Globus pallidus (tissue), 1 donor: ENCODE measurements at regions not wholly inside any gene's neighbourhood (a gene's known extent, or its start where the extent isn't known, plus 50 kb on each side); places are given as distances from the start of the nearest gene placed in this dataset.
"Not testable (repeated sequence)": the region's sequence is repeated elsewhere in the genome, so short reads cannot be mapped to it uniquely, and the experiment has no call there.

Experiments used
- DNase-seq: peaks from one replicate; pipeline ENCODE4 v3.0.0-alpha.2; 2015; ENCODE audit warnings: low spot score

DNA sequence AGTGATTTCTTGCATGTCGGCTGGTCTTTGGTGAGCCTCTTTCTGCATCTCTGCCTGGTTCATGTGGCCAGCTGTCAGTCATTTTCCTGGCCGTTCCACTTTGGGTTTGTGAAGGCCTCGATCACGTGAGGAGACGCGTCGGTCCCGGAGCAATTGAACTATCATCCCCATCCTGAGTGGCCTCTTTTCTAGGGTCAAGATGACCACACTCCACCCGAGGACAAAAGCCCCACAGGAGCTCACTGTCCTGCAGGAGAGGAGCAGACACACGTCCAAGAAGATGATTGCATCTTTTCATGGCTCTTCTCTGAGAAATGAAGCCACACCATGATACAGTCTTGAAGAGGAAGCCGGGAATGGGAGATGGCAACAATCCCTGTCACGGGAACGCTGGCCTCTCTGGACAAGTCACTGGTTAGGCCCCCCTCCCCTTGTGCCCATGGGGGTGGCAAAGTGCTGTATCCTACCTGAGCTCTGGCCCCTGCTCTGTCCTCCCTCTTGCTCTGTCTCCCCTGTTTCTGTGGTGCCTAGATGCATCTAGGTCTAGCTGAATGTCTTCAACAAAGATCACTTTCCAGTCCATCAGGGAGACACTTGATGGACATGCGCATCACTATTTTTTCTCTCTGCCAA is 291.4 kb upstream of the ZNF337 start:
- not testable (repeated sequence) for DNase-seq

GRCh38 chr20:25987073-25987927 is 290.6 kb upstream of the ZNF337 start:
- DNase-seq, result peak; percentile 29

DNA sequence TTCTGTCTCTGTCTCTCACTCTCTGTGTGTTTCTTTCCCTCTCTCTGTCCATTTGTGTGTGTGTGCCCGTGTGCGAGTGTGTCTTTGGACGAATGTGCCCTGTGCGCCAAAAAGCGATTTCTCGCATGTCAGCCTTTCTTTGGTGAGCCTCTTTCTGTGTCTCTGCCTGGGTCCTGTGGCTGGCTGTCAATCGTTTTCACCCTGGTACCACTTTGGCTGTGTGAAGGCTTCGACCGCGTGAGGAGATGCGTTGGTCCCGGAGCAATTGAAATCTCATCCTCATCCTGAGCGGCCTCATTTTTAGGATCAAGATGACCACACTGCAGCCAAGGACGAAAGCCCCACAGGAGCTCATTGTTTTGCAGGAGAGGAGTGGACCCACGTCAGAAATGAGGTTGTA is 288.9 kb upstream of the ZNF337 start:
- DNase-seq, result no peak

- no peak for DNase-seq
Observed at GRCh38 chr20:25984933-25985332, 288.3 kb upstream of the ZNF337 start.

DNA sequence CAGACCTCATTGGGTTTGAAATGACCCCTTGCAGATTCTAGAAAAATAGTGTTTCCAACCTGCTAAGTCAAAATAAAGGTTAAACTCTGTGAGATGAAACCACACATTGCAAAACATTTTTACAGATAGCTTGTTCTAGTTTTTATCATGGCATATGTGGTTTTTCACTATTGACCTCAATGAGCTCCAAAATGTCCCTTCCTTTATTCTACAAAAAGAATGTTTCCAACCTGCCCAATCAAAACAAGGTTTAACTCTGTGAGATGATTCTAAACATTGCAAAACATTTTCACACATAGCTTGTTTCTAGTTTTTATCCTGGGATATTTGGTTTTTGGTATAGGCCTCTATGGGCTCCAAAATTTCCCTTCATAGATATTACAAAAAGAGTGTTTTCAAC is 286.0 kb upstream of the ZNF337 start:
- not testable (repeated sequence) for DNase-seq

DNA sequence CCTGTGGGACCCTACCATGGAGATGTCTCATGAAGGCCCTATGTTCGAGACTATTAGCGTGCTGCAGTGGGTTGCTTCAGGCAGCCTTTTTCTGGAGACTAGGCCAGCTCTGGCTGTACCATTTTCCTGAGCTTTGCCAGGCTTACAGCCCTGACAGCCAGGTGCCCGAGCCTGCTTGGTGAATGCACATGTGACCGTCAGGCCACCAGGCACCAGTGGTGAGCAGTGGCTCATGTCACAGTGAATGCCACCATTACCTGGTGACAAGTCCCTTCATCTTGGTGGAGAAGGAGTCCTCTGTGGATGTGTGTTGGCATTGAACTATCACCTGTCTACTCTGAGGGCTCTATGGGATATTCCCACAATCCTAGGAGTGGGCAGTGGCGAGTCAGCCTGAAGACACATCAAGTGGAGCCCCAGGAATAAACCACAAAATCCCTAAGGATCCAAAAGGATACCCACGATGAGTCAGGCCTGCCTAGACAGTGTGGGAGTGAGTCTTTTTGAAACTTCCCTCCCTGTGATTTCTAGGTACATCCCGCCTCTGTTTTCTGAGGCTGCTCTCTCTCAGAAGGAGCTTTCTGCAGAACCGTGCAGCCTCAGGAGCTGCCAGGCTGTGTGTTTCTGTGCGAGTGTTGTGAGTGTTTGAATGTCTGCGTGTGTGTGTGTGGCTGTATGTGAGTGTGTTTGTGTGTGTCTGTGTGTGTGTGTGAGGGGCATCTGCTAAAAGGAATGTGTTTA is 282.0 kb upstream of the ZNF337 start:
- not testable (repeated sequence) for DNase-seq

DNA sequence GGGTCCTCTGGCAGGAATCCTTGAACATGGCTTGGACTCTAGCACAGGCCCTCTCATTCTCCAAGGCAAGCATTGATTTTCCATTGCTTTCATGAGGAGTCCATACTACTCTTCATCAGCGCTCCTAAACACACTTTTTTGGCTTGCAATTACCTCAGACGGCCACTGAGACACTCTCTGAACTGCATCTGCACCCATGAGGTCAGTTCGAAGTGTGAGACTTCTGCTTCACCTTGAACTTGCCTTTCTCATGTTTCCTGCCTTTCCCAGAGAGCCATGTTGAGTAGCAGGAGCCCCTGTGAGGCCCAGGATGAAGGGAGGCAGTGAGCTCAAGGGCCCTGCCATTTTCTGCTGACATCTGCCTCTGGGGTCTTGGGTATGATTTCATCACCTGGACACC is 279.2 kb upstream of the ZNF337 start:
- not testable (repeated sequence) for DNase-seq

DNA sequence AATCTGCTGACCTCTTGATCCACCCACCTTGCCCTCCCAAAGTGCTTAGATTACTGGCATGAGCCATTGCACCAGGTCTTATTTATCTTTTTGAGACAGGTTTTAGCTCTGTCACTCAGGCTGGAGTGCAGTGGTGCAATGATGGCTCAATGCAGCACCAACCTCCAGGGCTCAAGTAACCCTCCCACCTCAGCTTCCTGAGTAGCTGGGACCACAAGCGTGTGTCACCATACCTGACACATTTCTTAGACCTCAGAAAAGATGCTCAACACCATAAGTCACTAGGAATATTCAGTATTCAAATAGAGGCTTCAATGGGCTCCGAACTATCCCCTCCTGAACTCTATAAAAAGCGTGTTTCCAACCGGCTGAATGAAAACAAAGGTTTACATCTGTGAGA is 268.6 kb upstream of the ZNF337 start:
- not testable (repeated sequence) for DNase-seq

GRCh38 chr20:25953876-25954275 is 257.2 kb upstream of the ZNF337 start:
- DNase-seq, result not testable (repeated sequence)

GRCh38 chr20:25935230-25935629 is 238.6 kb upstream of the ZNF337 start:
- DNase-seq, result not testable (repeated sequence)

DNA sequence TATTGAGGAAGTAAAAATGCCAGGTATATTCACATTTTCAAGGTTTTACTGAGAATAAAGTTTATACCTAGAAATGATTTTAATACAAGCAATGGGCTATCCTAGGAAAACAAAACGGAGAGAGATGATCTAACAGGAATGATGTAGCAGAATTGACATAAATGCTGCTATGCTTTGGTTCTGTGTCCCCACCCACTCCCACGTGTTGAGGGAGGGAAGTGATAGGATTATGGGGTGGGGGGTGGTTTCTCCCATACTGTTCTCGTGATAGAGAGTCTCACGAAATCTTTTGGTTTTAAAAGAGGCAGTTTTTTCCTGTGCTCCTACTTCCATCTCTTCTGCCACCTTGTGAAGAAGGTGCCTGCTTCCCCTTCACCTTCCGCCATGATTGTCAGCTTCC is 236.2 kb upstream of the ZNF337 start:
- DNase-seq, result not testable (repeated sequence)

GRCh38 chr20:25932170-25932569 is 235.5 kb upstream of the ZNF337 start:
- DNase-seq, result not testable (repeated sequence)

DNA sequence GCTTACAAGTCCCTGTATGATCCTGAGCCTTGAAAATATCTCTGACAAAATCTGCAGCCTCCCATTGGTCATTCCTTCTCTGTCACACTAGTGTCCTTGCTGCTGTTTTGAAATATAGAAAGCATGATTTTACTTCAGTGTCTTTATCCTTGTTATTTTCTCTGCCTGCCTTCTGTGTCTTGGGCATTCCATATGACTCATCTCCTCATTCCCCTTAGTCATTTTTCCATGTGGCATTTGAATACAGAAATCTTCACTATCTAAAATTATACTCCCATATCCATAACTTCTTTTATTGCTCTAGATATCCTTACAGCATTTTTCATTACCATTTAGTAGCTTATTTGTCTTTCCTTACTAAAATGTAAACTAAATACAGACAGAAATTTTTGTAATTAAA is 205.7 kb upstream of the ZNF337 start:
- DNase-seq, result not testable (repeated sequence)

GRCh38 chr20:25898663-25899062 is 202.0 kb upstream of the ZNF337 start:
- not testable (repeated sequence) for DNase-seq

- not testable (repeated sequence) for DNase-seq
Observed at GRCh38 chr20:25879096-25879495, 182.4 kb upstream of the ZNF337 start.

DNA sequence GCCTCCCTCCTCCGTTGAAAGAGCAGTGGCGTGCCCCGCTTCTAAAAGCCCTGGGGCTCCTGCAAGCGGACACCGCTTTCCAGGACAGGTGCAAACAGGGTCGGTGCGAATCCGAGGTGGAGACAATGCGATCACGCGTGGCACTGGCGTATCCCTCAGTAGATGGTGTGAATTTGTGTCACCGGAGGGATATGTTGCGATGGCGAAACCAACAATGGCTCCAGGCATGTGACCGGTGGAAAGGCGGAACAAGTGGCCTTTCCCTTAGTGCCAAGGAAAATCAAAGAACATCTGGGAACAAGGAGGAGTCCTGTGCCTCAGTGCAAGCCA is 172.0 kb upstream of the ZNF337 start:
- DNase-seq, result not testable (repeated sequence)

DNA sequence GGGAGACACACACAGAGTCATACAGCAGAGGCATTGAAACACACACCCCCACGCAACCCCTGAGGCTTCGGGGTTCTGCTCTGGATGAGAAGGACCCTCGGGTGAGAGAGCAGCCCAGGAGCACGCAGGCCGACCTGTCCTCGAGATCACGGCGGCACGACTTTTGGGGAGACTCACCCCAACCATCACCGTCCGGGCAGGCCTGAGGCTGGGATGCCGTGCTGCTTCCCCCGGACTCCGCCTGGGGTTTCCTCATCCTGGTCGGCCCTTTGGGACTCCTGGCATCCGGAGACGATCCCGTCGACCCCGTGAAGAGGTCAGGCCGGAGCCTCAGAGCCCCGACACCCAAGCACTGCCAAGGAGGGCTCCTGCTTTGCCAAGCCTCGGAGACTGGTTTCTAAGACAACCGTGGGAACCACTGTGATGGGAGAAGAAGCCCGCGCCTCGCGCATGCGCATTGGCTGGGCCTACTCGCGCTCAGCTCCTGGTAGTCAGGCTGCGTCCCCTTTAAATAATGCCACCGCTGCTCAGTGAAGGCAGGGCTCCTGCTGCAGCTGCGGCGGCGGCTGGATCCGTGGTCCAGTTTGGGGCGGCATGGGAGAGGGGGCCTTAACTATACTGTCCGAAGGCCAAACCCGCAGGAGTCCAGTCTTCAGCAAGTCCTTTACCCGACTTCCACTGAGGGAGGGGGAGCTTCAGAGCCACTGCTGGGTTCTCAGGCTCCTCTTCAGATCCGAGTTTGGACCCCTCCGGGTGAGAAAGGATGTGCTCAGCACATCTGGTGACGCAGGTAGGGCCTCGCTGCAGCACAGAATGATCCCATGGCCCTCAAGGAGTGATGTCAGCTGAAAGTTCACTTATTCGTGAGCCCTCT is 171.4 kb upstream of the ZNF337 start:
- DNase-seq, result peak; percentile 81

GRCh38 chr20:25867015-25867775 is 170.5 kb upstream of the ZNF337 start:
- DNase-seq, result not testable (repeated sequence)

GRCh38 chr20:25865715-25866656 is 169.3 kb upstream of the ZNF337 start:
- peak; percentile 80 for DNase-seq
